Peyer's patch (tissue), 4 donors: ENCODE measurements at regions not wholly inside any gene's neighbourhood (a gene's known extent, or its start where the extent isn't known, plus 50 kb on each side); places are given as distances from the start of the nearest gene placed in this dataset.

Source experiments
- DNase-seq, 3 donors: peaks; one replicate each; pipeline ENCODE4 v3.0.0-alpha.2; 2017 to 2019
- H3K27ac ChIP-seq, 4 donors: fragments of 200-600 bp; sonication (generic); one replicate each; pipeline ENCODE4 v1.5.1; 2016 to 2019
- H3K27me3 ChIP-seq, 2 donors: fragments of 200-600 bp; sonication (generic); one replicate each; pipeline ENCODE4 v1.5.1; 2019
- H3K36me3 ChIP-seq, 3 donors: fragments of 200-600 bp; sonication (generic); one replicate each; pipeline ENCODE4 v1.5.1; 2016 to 2019
- H3K4me1 ChIP-seq, 4 donors: fragments of 200-600 bp; sonication (generic); one replicate each; pipeline ENCODE4 v1.5.1; 2016 to 2019
- H3K4me3 ChIP-seq, 4 donors: fragments of 200-600 bp; sonication (generic); 1 replicate in 3 of 4; 2 replicates in 1 of 4; pipeline ENCODE4 v1.5.1; 2016 to 2019; ENCODE audit warnings: mild to moderate bottlenecking in 1 of 4
- H3K9me3 ChIP-seq, 4 donors: fragments of 200-600 bp; sonication (generic); one replicate each; pipeline ENCODE4 v1.5.1; 2016 to 2019; ENCODE audit warnings: mild to moderate bottlenecking in 1 of 4
- CTCF ChIP-seq, 6 experiments: fragments of 450-650 bp in 4 of 6; fragments of 200-600 bp in 2 of 6; sonication (generic) in 1 of 6; IDR thresholded peaks; one replicate each; pipeline ENCODE4 v1.5.1; 2017 to 2019; ENCODE audit warnings: antibody characterized with exemption in 6 of 6, mild to moderate bottlenecking in 3 of 6, moderate library complexity in 1 of 6
- POLR2A ChIP-seq, 2 donors: fragments of 450-650 bp; IDR thresholded peaks; one replicate each; pipeline ENCODE4 v1.5.1; 2017; ENCODE audit warnings: antibody characterized with exemption in 2 of 2, mild to moderate bottlenecking in 2 of 2, moderate library complexity in 2 of 2

DNA sequence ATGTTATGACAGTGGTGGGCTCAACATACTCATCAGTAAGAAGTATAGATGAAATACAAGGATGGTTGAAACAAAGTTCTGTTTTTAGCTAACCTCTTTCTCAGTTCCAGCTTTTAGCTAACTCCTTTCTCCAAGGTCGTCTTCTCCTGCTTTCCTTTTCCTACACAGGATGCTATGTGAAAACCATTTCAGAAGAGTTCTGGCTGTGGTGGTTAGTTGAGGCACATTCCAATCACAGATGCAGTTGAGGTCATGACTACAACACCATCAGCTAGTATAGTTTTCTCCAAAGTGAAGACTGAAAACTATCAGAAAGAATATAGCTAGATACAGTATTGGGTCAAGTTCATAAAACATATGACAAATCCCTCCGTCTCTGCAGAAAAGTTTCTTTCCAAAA is 477.7 kb upstream of the C9orf72 start:
- Histone ChIP-seq H3K4me3 (no peak overlapping the region), H3K4me1 (no peaks in the 10 kb centered on the region), H3K9me3 (no peaks in the 10 kb centered on the region), H3K27me3 (no peaks in the 10 kb centered on the region), H3K27ac (no peak overlapping the region), H3K36me3 (no peaks in the 10 kb centered on the region)
- no peak for DNase-seq
- TF ChIP-seq POLR2A (IDR thresholded peaks at IDR 0.05) (no peak), CTCF (IDR thresholded peaks at IDR 0.05) (no peak)

- H3K36me3 ChIP-seq, result no peaks in the 10 kb centered on the region
- no peak for TF ChIP-seq CTCF (IDR thresholded peaks at IDR 0.05)
- TF ChIP-seq POLR2A (IDR thresholded peaks at IDR 0.05), result no peak
- no peak overlapping the region for H3K4me3 ChIP-seq
- H3K9me3 ChIP-seq, result no peaks in the 10 kb centered on the region
- no peaks in the 10 kb centered on the region for H3K27me3 ChIP-seq
- no peak for DNase-seq
- H3K4me1 ChIP-seq, result no peaks in the 10 kb centered on the region
- H3K27ac ChIP-seq, result no peak overlapping the region
Measured at GRCh38 chr9:28051559-28052503, 478.6 kb upstream of the C9orf72 start.

- no peaks in the 10 kb centered on the region for H3K27me3 ChIP-seq
- H3K27ac ChIP-seq, result no peak overlapping the region
- H3K4me3 ChIP-seq, result no peak overlapping the region
- H3K36me3 ChIP-seq, result no peaks in the 10 kb centered on the region
- TF ChIP-seq CTCF (IDR thresholded peaks at IDR 0.05) (no peak), POLR2A (IDR thresholded peaks at IDR 0.05) (no peak)
- DNase-seq, result no peak
- H3K4me1 ChIP-seq, result no peaks in the 10 kb centered on the region
- no peaks in the 10 kb centered on the region for H3K9me3 ChIP-seq
Measured at GRCh38 chr9:28053096-28053777, 480.0 kb upstream of the C9orf72 start.

GRCh38 chr9:28056006-28056405 is 482.7 kb upstream of the C9orf72 start:
- Histone ChIP-seq H3K4me1 (no peaks in the 10 kb centered on the region), H3K27ac (no peak overlapping the region), H3K4me3 (no peak overlapping the region), H3K9me3 (no peaks in the 10 kb centered on the region), H3K27me3 (no peaks in the 10 kb centered on the region), H3K36me3 (no peaks in the 10 kb centered on the region)
- DNase-seq, result no peak
- TF ChIP-seq CTCF (IDR thresholded peaks at IDR 0.05) (no peak), POLR2A (IDR thresholded peaks at IDR 0.05) (no peak)

GRCh38 chr9:28056466-28056865 is 483.2 kb upstream of the C9orf72 start:
- no peak overlapping the region for H3K27ac ChIP-seq
- no peak for DNase-seq
- no peak for TF ChIP-seq POLR2A (IDR thresholded peaks at IDR 0.05)
- no peak for TF ChIP-seq CTCF (IDR thresholded peaks at IDR 0.05)
- no peaks in the 10 kb centered on the region for H3K27me3 ChIP-seq
- H3K9me3 ChIP-seq, result no peaks in the 10 kb centered on the region
- no peaks in the 10 kb centered on the region for H3K4me1 ChIP-seq
- no peaks in the 10 kb centered on the region for H3K36me3 ChIP-seq
- H3K4me3 ChIP-seq, result no peak overlapping the region
